Skeletal muscle tissue (tissue), 3 donors: ENCODE measurements at regions not wholly inside any gene's neighbourhood (a gene's known extent, or its start where the extent isn't known, plus 50 kb on each side); places are given as distances from the start of the nearest gene placed in this dataset.
"Not testable (repeated sequence)": the region's sequence is repeated elsewhere in the genome, so short reads cannot be mapped to it uniquely, and the experiment has no call there.

Source experiments
- H3K27ac ChIP-seq: one replicate; pipeline ENCODE4 v1.7.0; 2013; ENCODE audit warnings: mild to moderate bottlenecking, low read depth, low read length, inconsistent platforms
- H3K27me3 ChIP-seq, 3 donors: one replicate each; pipeline ENCODE4 v1.7.0; 2013; ENCODE audit warnings: low read length in 3 of 3; ENCODE audit not compliant: control insufficient read depth in 3 of 3, insufficient read depth in 3 of 3
- H3K36me3 ChIP-seq, 3 donors: one replicate each; pipeline ENCODE4 v1.7.0; 2013; ENCODE audit warnings: low read length in 3 of 3; ENCODE audit not compliant: control insufficient read depth in 3 of 3, insufficient read depth in 3 of 3
- H3K4me1 ChIP-seq, 3 donors: one replicate each; pipeline ENCODE4 v1.7.0; 2013; ENCODE audit warnings: low read length in 3 of 3, mild to moderate bottlenecking in 3 of 3; ENCODE audit not compliant: control insufficient read depth in 3 of 3, insufficient read depth in 3 of 3
- H3K4me3 ChIP-seq, 3 donors: one replicate each; pipeline ENCODE4 v1.7.0; 2013; ENCODE audit warnings: low read length in 3 of 3
- H3K9ac ChIP-seq, 3 donors: one replicate each; pipeline ENCODE4 v1.7.0; 2013; ENCODE audit warnings: low read length in 3 of 3, mild to moderate bottlenecking in 3 of 3, moderate library complexity in 2 of 3, low read depth in 1 of 3
- H3K9me3 ChIP-seq, 3 donors: one replicate each; pipeline ENCODE4 v1.7.0; 2013; ENCODE audit warnings: low read length in 3 of 3; ENCODE audit not compliant: control insufficient read depth in 3 of 3
- donor health status: Osteomylitis.

GRCh38 chr14:25699981-25700380 lies 650.0 kb upstream of the STXBP6 start:
- no peak overlapping the region for H3K9ac ChIP-seq
- H3K4me1 ChIP-seq = no peaks in the 10 kb centered on the region
- H3K27ac ChIP-seq = no peak overlapping the region
- H3K9me3 ChIP-seq = no peaks in the 10 kb centered on the region
- no peak overlapping the region for H3K4me3 ChIP-seq
- H3K36me3 ChIP-seq = no peaks in the 10 kb centered on the region
- no peaks in the 10 kb centered on the region for H3K27me3 ChIP-seq

- no peaks in the 10 kb centered on the region for H3K9me3 ChIP-seq
Measured at GRCh38 chr14:25698111-25698510, 648.2 kb upstream of the STXBP6 start.

GRCh38 chr14:25696176-25696575 lies 646.2 kb upstream of the STXBP6 start:
- H3K9me3 ChIP-seq = no peaks in the 10 kb centered on the region
- no peaks in the 10 kb centered on the region for H3K27me3 ChIP-seq
- no peak overlapping the region for H3K4me3 ChIP-seq
- no peaks in the 10 kb centered on the region for H3K36me3 ChIP-seq
- no peak overlapping the region for H3K9ac ChIP-seq
- H3K27ac ChIP-seq = no peak overlapping the region
- no peaks in the 10 kb centered on the region for H3K4me1 ChIP-seq

More at GRCh38 chr14:25698111-25698510, 648.2 kb upstream of the STXBP6 start:
- Histone ChIP-seq H3K27me3 (no peaks in the 10 kb centered on the region), H3K36me3 (no peaks in the 10 kb centered on the region), H3K27ac (no peak overlapping the region), H3K9ac (no peak overlapping the region), H3K4me1 (no peaks in the 10 kb centered on the region), H3K4me3 (no peak overlapping the region)

DNA sequence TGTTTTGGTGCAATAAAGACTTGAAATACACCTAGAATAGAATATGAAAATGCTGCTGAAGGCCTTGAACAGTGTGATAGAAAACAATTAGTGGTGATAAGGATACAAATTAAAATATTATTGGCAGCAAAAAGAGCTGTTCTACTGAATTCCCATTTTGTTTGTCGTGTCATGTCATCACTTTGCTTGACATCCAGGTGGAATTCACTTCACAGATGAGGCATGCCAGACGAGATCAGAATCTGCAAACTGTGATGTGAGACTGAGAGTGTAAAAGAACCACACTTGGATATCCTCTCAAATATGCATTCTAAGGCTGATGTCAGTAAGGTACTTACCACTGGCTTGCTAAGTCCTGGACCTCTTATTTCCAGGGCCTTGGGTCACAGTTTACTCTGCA lies 635.1 kb upstream of the STXBP6 start:
- Histone ChIP-seq H3K27me3 (no peaks in the 10 kb centered on the region), H3K4me3 (no peak overlapping the region), H3K4me1 (no peaks in the 10 kb centered on the region), H3K9ac (no peak overlapping the region), H3K9me3 (no peaks in the 10 kb centered on the region), H3K27ac (no peak overlapping the region), H3K36me3 (no peaks in the 10 kb centered on the region)

GRCh38 chr14:25680934-25681333 lies 631.0 kb upstream of the STXBP6 start:
- Histone ChIP-seq H3K36me3 (no peaks in the 10 kb centered on the region), H3K9ac (no peak overlapping the region)

GRCh38 chr14:25680511-25680910 lies 630.6 kb upstream of the STXBP6 start:
- not testable (repeated sequence) for H3K4me1 ChIP-seq, H3K4me3 ChIP-seq, H3K27me3 ChIP-seq, H3K9me3 ChIP-seq, H3K27ac ChIP-seq, H3K36me3 ChIP-seq, H3K9ac ChIP-seq

More at GRCh38 chr14:25680934-25681333, 631.0 kb upstream of the STXBP6 start:
- H3K9me3 ChIP-seq = no peaks in the 10 kb centered on the region
- no peak overlapping the region for H3K4me3 ChIP-seq
- no peaks in the 10 kb centered on the region for H3K27me3 ChIP-seq
- H3K4me1 ChIP-seq = no peaks in the 10 kb centered on the region
- no peak overlapping the region for H3K27ac ChIP-seq

DNA sequence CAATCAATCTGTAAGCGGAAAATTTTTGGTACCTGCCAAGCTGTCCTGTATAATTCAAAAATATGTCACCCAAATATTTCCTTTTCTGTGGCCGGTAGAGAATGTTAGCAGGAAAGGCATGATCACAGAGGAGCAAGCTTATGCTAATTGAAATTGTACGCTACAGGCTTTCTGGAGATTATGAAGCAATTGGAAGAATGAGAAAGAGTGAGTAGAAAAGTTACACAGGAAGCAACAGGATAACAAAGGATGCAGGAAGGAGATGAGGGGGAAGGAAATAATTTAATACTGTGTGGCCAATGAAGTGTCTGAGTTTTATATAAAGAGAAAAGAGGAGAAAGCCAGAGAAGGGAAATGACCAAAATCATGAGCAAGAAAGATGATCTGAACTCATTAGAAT lies 627.2 kb upstream of the STXBP6 start:
- H3K27me3 ChIP-seq = no peaks in the 10 kb centered on the region
- no peaks in the 10 kb centered on the region for H3K4me1 ChIP-seq
- H3K9me3 ChIP-seq = no peaks in the 10 kb centered on the region
- H3K9ac ChIP-seq = no peak overlapping the region
- H3K4me3 ChIP-seq = no peak overlapping the region
- no peaks in the 10 kb centered on the region for H3K36me3 ChIP-seq
- no peak overlapping the region for H3K27ac ChIP-seq

DNA sequence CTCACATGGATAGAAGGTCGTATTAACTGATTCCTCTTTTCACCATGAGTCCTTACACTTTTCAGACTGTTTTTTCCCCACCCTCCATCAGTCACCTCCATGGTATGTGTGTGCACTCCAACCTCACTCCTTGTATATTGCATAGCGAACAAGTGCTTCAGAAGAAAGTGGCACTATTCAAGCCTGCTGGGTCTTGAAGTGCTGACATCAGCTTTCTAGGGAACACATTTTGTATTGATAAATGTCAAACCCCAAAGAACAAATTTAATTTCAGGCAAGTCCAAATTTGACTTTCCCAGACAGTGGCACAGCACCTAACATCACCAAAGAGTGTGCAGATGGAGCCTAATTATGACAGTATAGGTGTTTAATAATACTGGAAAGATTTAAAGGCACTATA lies 617.4 kb upstream of the STXBP6 start:
- Histone ChIP-seq H3K36me3 (no peaks in the 10 kb centered on the region), H3K27me3 (no peaks in the 10 kb centered on the region), H3K9ac (no peak overlapping the region), H3K9me3 (no peaks in the 10 kb centered on the region), H3K4me3 (no peak overlapping the region), H3K4me1 (no peaks in the 10 kb centered on the region), H3K27ac (no peak overlapping the region)

GRCh38 chr14:25666877-25667276 lies 616.9 kb upstream of the STXBP6 start:
- no peak overlapping the region for H3K4me3 ChIP-seq
- no peaks in the 10 kb centered on the region for H3K36me3 ChIP-seq
- no peak overlapping the region for H3K9ac ChIP-seq
- no peaks in the 10 kb centered on the region for H3K9me3 ChIP-seq
- H3K4me1 ChIP-seq = no peaks in the 10 kb centered on the region
- no peak overlapping the region for H3K27ac ChIP-seq
- H3K27me3 ChIP-seq = no peaks in the 10 kb centered on the region

GRCh38 chr14:25658988-25659387 lies 609.0 kb upstream of the STXBP6 start:
- H3K27ac ChIP-seq = no peak overlapping the region
- no peak overlapping the region for H3K9ac ChIP-seq
- H3K4me3 ChIP-seq = no peak overlapping the region
- no peaks in the 10 kb centered on the region for H3K27me3 ChIP-seq
- H3K4me1 ChIP-seq = no peaks in the 10 kb centered on the region
- no peaks in the 10 kb centered on the region for H3K9me3 ChIP-seq
- H3K36me3 ChIP-seq = no peaks in the 10 kb centered on the region

GRCh38 chr14:25630447-25630846 lies 580.5 kb upstream of the STXBP6 start:
- no peaks in the 10 kb centered on the region for H3K9me3 ChIP-seq
- no peak overlapping the region for H3K9ac ChIP-seq

More at GRCh38 chr14:25630447-25630846, 580.5 kb upstream of the STXBP6 start:
- no peaks in the 10 kb centered on the region for H3K4me1 ChIP-seq
- H3K4me3 ChIP-seq = no peak overlapping the region
- H3K27ac ChIP-seq = no peak overlapping the region
- no peaks in the 10 kb centered on the region for H3K27me3 ChIP-seq
- H3K36me3 ChIP-seq = no peaks in the 10 kb centered on the region
